Omental fat pad (tissue), 3 donors: ENCODE measurements at regions not wholly inside any gene's neighbourhood (a gene's known extent, or its start where the extent isn't known, plus 50 kb on each side); places are given as distances from the start of the nearest gene placed in this dataset.

Experiments used
- ATAC-seq: fragments of 150-250 bp; one replicate; pipeline ENCODE4 v1.9.1; 2016; ENCODE audit warnings: mild to moderate bottlenecking, moderate library complexity; ENCODE audit not compliant: low FRiP score
- DNase-seq: peaks from one replicate; pipeline ENCODE4 v3.0.0-alpha.2; 2019; ENCODE audit warnings: low spot score
- CTCF ChIP-seq, 3 donors: fragments of 450-650 bp; IDR thresholded peaks; one replicate each; pipeline ENCODE4 v1.5.1; 2016 to 2017; ENCODE audit warnings: antibody characterized with exemption in 3 of 3, mild to moderate bottlenecking in 3 of 3, moderate library complexity in 2 of 3

- no peak for DNase-seq
- ATAC-seq: no peak
- no peak for TF ChIP-seq CTCF (IDR thresholded peaks at IDR 0.05)
Observed at GRCh38 chr4:24248674-24249630, 335.4 kb downstream of the DHX15 start.

GRCh38 chr4:24245491-24245820, 338.9 kb downstream of the DHX15 start:
- TF ChIP-seq CTCF (IDR thresholded peaks at IDR 0.05): no peak
- no peak for DNase-seq
- ATAC-seq: no peak

GRCh38 chr4:24244663-24245490, 339.5 kb downstream of the DHX15 start:
- ATAC-seq (no peak), DNase-seq (no peak)
- TF ChIP-seq CTCF (IDR thresholded peaks at IDR 0.05): no peak

DNA sequence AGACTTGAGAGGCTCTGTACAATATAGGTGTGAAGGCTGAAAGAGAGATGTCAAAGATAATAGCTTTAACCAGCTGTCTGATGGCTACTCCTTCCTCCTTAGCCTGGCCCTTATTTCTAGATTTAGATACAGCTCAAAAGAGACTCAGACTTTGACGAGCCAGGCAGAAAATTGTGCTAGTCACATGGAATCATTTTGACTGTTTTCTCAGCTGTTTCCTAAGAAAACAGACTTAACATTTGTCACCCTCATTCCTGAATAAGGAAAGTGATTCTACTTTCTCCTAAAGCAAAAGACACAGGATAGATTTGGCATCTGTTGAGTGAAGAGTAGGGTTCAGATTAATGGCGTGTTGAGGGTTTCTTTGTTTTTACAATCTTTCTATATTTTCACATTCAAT, 340.7 kb downstream of the DHX15 start:
- no peak for TF ChIP-seq CTCF (IDR thresholded peaks at IDR 0.05)
- ATAC-seq: no peak
- DNase-seq: no peak

DNA sequence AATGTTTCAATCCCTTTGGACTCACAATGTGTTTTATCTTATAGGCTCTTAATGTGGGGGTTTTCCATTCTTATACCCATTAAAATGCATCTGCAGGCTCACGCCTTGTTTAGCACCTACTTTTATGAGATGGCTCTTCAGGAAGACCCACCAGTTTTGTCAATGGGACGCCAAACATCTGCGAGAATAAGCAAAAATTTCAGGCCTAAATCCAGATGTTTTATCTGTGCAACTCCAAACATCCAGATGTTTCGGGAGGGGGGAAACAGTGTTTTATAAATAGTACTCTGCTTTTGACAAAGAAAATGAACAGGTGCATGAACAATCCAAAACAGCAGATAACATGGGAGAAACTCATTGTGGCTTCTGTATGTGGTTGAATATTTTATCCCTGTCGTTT, 342.8 kb downstream of the DHX15 start:
- TF ChIP-seq CTCF (IDR thresholded peaks at IDR 0.05): no peak
- ATAC-seq (no peak), DNase-seq (no peak)

GRCh38 chr4:24240655-24241054, 343.7 kb downstream of the DHX15 start:
- TF ChIP-seq CTCF (IDR thresholded peaks at IDR 0.05): no peak
- ATAC-seq (no peak), DNase-seq (no peak)
